ENCODE measurements at regions not wholly inside any gene's neighbourhood (a gene's known extent, or its start where the extent isn't known, plus 50 kb on each side); places are given as distances from the start of the nearest gene placed in this dataset.

DNA sequence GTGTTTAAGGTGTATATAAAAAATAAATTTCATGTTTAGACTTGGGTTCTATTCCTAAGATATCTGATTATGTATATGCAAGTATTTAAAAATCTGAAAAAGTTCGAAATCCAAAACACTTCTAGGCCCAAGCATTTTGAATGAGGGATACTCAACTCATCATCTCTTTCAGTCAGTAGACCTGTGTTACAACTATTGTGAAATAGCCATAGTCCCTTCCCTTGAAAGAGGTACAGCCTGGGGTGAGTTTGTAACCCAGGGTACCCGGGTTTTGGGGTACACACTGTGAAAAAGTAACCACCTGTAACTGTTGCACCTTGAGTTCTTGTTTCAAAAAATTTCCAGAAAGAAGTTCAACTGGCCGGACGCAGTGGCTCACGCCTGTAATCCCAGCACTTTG is 76.6 kb upstream of the DOK5 start:
- TF ChIP-seq ZNF121 (CRISPR knock-in tag; IDR thresholded peaks at IDR 0.05) (no peak), SMAD3 (CRISPR knock-in tag; IDR thresholded peaks at IDR 0.05; ENCODE audit: borderline replicate concordance) (no peak), ZNF423 (CRISPR knock-in tag; IDR thresholded peaks at IDR 0.05) (no peak), MYBL2 (CRISPR knock-in tag; IDR thresholded peaks at IDR 0.05) (no peak), CREM (CRISPR knock-in tag; IDR thresholded peaks at IDR 0.05) (no peak), ELF4 (CRISPR knock-in tag; IDR thresholded peaks at IDR 0.05; ENCODE audit: low read depth) (no peak), ESRRA (CRISPR knock-in tag; IDR thresholded peaks at IDR 0.05; ENCODE audit: borderline replicate concordance) (no peak), ATF1 (CRISPR knock-in tag; IDR thresholded peaks at IDR 0.05) (no peak), NR3C1 (CRISPR knock-in tag; conservative IDR thresholded peaks at IDR 0.05; ENCODE audit: low read depth) (no peak), KAT7 (CRISPR knock-in tag; IDR thresholded peaks at IDR 0.05; ENCODE audit: borderline replicate concordance) (no peak)
- TF ChIP-seq, protein P1, sequence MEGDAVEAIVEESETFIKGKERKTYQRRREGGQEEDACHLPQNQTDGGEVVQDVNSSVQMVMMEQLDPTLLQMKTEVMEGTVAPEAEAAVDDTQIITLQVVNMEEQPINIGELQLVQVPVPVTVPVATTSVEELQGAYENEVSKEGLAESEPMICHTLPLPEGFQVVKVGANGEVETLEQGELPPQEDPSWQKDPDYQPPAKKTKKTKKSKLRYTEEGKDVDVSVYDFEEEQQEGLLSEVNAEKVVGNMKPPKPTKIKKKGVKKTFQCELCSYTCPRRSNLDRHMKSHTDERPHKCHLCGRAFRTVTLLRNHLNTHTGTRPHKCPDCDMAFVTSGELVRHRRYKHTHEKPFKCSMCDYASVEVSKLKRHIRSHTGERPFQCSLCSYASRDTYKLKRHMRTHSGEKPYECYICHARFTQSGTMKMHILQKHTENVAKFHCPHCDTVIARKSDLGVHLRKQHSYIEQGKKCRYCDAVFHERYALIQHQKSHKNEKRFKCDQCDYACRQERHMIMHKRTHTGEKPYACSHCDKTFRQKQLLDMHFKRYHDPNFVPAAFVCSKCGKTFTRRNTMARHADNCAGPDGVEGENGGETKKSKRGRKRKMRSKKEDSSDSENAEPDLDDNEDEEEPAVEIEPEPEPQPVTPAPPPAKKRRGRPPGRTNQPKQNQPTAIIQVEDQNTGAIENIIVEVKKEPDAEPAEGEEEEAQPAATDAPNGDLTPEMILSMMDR (IDR thresholded peaks at IDR 0.05): no peak
- TF ChIP-seq, protein P2, sequence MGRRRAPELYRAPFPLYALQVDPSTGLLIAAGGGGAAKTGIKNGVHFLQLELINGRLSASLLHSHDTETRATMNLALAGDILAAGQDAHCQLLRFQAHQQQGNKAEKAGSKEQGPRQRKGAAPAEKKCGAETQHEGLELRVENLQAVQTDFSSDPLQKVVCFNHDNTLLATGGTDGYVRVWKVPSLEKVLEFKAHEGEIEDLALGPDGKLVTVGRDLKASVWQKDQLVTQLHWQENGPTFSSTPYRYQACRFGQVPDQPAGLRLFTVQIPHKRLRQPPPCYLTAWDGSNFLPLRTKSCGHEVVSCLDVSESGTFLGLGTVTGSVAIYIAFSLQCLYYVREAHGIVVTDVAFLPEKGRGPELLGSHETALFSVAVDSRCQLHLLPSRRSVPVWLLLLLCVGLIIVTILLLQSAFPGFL (CRISPR knock-in tag; IDR thresholded peaks at IDR 0.05; ENCODE audit: borderline replicate concordance): no peak
- TF ChIP-seq, protein P3, sequence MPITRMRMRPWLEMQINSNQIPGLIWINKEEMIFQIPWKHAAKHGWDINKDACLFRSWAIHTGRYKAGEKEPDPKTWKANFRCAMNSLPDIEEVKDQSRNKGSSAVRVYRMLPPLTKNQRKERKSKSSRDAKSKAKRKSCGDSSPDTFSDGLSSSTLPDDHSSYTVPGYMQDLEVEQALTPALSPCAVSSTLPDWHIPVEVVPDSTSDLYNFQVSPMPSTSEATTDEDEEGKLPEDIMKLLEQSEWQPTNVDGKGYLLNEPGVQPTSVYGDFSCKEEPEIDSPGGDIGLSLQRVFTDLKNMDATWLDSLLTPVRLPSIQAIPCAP (CRISPR knock-in tag; IDR thresholded peaks at IDR 0.05): no peak
- TF ChIP-seq, protein P4, sequence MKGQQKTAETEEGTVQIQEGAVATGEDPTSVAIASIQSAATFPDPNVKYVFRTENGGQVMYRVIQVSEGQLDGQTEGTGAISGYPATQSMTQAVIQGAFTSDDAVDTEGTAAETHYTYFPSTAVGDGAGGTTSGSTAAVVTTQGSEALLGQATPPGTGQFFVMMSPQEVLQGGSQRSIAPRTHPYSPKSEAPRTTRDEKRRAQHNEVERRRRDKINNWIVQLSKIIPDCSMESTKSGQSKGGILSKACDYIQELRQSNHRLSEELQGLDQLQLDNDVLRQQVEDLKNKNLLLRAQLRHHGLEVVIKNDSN (CRISPR knock-in tag; IDR thresholded peaks at IDR 0.05): no peak
